GM12864 (cell line): ENCODE measurements at regions not wholly inside any gene's neighbourhood (a gene's known extent, or its start where the extent isn't known, plus 50 kb on each side); places are given as distances from the start of the nearest gene placed in this dataset.

ENCODE experiments used
- DNase-seq: peaks from one replicate; pipeline ENCODE4 v3.0.0-alpha.2; 2011; ENCODE audit warnings: low read depth
- H3K4me3 ChIP-seq: 2 replicates; pipeline ENCODE4 v1.5.1; 2011; ENCODE audit warnings: mild to moderate bottlenecking, low read depth, low read length, control low read depth
- TF ChIP-seq, protein P1 (sequence below): IDR thresholded peaks from 2 replicates; pipeline ENCODE4 v1.5.1; 2011; ENCODE audit warnings: low read depth, mild to moderate bottlenecking, moderate library complexity, low read length, control low read depth, inconsistent platforms; ENCODE audit errors: missing control alignments

- no peak overlapping the region for H3K4me3 ChIP-seq
- TF ChIP-seq, protein P1, sequence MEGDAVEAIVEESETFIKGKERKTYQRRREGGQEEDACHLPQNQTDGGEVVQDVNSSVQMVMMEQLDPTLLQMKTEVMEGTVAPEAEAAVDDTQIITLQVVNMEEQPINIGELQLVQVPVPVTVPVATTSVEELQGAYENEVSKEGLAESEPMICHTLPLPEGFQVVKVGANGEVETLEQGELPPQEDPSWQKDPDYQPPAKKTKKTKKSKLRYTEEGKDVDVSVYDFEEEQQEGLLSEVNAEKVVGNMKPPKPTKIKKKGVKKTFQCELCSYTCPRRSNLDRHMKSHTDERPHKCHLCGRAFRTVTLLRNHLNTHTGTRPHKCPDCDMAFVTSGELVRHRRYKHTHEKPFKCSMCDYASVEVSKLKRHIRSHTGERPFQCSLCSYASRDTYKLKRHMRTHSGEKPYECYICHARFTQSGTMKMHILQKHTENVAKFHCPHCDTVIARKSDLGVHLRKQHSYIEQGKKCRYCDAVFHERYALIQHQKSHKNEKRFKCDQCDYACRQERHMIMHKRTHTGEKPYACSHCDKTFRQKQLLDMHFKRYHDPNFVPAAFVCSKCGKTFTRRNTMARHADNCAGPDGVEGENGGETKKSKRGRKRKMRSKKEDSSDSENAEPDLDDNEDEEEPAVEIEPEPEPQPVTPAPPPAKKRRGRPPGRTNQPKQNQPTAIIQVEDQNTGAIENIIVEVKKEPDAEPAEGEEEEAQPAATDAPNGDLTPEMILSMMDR, result no peak
- no peak for DNase-seq
Observed at GRCh38 chr5:171534043-171534895, 114.8 kb downstream of the FGF18 start.

DNA sequence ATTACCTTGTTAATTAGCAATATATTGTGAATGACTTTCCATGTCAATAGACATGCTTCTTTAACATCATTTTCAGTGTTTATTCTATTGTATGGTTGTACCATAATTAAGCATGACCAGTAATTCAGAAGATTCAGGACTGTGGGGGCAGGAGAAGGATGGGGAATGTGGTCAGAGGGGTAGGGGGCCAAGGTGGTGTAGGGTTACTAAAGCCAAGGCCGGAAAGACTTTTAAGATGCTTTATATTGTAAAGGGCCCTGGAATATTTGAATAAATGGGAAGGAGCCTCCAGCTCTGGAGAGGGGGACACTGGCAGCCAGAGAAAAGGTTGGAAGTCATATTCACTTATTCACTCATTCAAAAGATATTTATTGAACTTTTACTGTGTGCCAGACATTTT lies 115.7 kb downstream of the FGF18 start:
- no peak for DNase-seq
- TF ChIP-seq, protein P1, result no peak
- H3K4me3 ChIP-seq, result no peak overlapping the region

DNA sequence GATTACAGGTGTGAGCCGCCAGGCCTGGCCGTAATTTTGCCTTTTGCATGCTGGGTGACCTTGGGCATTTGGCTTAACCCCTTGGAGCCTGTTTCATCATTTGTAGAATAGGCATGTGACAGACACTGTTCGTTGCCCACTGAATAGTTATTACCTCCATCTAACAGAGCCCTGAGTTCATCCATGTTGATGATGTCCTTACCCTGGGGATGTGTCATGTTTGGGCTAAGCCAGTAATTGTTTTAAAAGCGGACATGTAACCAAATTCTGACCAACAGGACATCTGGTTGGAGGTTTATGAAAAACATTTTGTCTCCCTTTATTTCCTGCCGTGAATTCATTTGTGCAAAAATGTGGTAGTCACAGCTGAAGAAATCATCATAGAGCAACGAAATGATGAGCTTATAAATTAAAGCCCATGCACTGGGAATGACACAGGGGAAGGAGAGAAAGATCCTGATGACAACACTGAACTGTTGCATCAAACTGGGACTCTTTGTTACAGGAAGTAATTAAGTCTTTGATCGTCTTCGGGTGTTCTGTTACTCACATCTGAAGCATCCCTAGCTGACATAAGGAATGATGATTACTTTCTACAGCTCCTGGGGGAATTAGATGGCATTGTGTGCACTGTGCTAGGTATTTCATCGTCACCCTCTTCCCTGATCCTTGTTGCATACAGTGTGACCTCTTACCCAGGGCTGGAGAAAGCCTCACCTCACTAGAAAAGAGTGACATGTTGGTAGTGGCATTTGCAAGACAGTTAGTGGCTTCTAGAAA lies 117.8 kb downstream of the FGF18 start:
- DNase-seq, result no peak
- H3K4me3 ChIP-seq, result no peak overlapping the region
- TF ChIP-seq, protein P1, result no peak

DNA sequence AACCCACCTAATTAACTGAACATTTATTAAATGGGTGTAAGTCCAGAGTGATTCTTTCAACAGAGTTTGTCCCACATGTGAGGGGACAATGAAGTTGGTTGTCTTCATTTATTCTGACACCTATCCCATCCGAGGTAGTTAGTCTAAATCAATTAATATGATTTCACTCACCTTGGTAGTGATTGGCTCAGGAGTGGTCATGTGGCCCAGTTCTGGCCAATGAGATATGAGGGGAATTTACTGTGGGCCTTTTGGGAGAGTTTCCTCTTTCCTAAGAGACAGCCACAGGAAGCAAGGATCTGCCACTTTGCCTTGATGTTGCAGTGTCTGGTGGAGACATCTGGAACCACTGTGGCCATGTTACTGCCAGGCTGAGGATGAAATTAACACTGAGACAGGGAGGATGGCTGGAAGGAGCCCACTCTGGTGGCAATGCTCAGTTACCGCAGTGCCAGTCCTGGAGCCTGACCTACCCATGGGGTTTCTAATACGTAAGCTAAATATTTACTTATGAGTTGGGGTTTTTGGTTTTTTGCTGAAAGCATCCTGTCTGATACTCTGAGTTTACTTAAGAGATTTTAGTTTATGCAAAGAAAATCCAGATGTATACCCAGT lies 118.6 kb downstream of the FGF18 start:
- no peak overlapping the region for H3K4me3 ChIP-seq
- TF ChIP-seq, protein P1, result no peak
- no peak for DNase-seq

- DNase-seq, result no peak
- TF ChIP-seq, protein P1, result no peak
- H3K4me3 ChIP-seq, result no peak overlapping the region
Observed at GRCh38 chr5:171538681-171539080, 119.2 kb downstream of the FGF18 start.

GRCh38 chr5:171540865-171541264 lies 121.4 kb downstream of the FGF18 start:
- TF ChIP-seq, protein P1, result no peak
- no peak for DNase-seq
- H3K4me3 ChIP-seq, result no peak overlapping the region
